Brain microvascular endothelial cell (primary cell): ENCODE measurements at regions not wholly inside any gene's neighbourhood (a gene's known extent, or its start where the extent isn't known, plus 50 kb on each side); places are given as distances from the start of the nearest gene placed in this dataset.

Source experiments
- DNase-seq: peaks from one replicate; pipeline ENCODE4 v3.0.0-alpha.2; 2020
- H3K27ac ChIP-seq: fragments of 250-450 bp; sonication (Bioruptor Pico); 2 replicates; pipeline ENCODE4 v1.5.1; 2020; ENCODE audit warnings: mild to moderate bottlenecking, moderate library complexity
- H3K27me3 ChIP-seq: fragments of 250-450 bp; sonication (Bioruptor Pico); replicated peaks from 2 replicates; pipeline ENCODE4 v1.5.1; 2020; ENCODE audit warnings: mild to moderate bottlenecking
- H3K36me3 ChIP-seq: fragments of 250-450 bp; sonication (Bioruptor Pico); replicated peaks from 2 replicates; pipeline ENCODE4 v1.5.1; 2020; ENCODE audit warnings: mild to moderate bottlenecking
- H3K4me3 ChIP-seq: 2 replicates; pipeline ENCODE4 v1.5.1; 2011; ENCODE audit warnings: low read depth, mild to moderate bottlenecking, control low read depth, low read length, moderate library complexity
- CTCF ChIP-seq: IDR thresholded peaks from 2 replicates; pipeline ENCODE4 v1.5.1; 2011; ENCODE audit warnings: low read depth, mild to moderate bottlenecking, moderate library complexity, low read length, control low read depth, inconsistent platforms; ENCODE audit errors: missing control alignments
- in situ Hi-C: cut with HindIII; loops from 2 replicates; pipeline ENCODE4 v1.10.0; 2017; ENCODE audit warnings: low sequenced_read_pairs, low pct_ligation_motif_present

DNA sequence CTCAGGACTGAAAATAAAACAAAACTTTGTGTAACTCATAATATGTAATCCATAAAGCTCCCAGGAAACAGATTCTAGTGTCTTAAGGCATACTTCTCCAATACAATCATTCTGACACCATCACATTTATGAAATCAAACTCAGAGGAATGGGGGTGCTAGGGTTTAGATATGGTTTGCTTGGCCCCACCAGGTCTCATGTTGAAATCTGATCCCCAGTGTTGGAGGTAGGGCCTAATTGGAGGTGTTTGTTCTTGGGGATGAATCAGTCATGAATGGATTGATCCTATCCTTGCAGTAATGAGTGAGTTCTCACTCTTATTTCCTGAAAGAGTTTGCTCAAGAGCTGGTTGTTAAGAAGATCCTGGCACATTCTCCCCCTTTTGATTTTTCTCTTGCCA lies 380.9 kb downstream of the ETS1 start:
- in situ Hi-C loops, result no loop called here
- DNase-seq, result no peak
- Histone ChIP-seq H3K27me3 (no peaks in the 10 kb centered on the region), H3K4me3 (no peak overlapping the region), H3K36me3 (no peaks in the 10 kb centered on the region), H3K27ac (no peak overlapping the region)
- no peak for TF ChIP-seq CTCF

DNA sequence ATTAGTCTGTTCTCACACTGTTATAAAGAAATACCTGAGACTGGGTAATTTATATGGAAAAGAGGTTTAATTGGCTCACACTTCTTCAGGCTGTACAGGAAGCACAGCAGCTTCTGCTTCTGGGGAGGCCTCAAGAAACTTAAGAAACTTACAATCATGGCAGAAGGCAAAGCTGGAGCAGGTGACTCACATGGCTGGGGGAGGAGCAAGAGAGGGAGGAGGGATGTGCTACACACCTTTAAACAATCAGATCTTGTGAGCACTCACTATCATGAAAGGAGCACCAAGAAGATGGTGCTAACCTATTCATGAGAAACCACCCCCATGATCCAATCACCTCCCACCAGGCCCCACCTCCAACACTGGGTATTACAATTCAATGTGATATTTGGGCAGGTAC lies 381.6 kb downstream of the ETS1 start:
- H3K27me3 ChIP-seq, result no peaks in the 10 kb centered on the region
- H3K36me3 ChIP-seq, result no peaks in the 10 kb centered on the region
- no peak overlapping the region for H3K27ac ChIP-seq
- H3K4me3 ChIP-seq, result no peak overlapping the region
- no peak for TF ChIP-seq CTCF
- in situ Hi-C loops, result no loop called here
- no peak for DNase-seq

- H3K4me3 ChIP-seq, result no peak overlapping the region
- no peaks in the 10 kb centered on the region for H3K36me3 ChIP-seq
- no peak for DNase-seq
- no peak overlapping the region for H3K27ac ChIP-seq
- no peaks in the 10 kb centered on the region for H3K27me3 ChIP-seq
- peak; percentile 10 for TF ChIP-seq CTCF
- in situ Hi-C loops, result no loop called here
Observed at GRCh38 chr11:128204898-128205297, 382.5 kb downstream of the ETS1 start.

DNA sequence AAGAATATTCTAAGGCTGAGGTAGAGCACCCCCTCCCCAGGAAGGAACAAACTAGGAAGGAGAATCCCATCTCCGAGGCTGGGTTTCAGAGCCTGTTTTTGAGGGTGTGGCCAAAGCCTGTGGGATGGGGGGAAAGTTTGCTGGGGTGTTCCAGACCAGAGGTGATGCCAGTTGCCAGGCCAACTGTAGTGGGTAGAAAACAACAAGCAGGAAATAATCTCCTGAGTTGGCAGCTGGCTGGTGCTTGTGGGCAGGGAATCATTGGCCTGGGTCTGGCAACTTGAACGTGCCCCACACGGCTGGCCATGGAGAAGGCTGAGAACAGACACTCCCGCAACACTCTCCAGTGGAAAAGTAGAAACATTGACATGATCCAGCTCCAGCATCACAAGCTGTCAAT lies 385.6 kb downstream of the ETS1 start:
- in situ Hi-C loops, result no loop called here
- Histone ChIP-seq H3K27ac (no peak overlapping the region), H3K4me3 (no peak overlapping the region), H3K36me3 (no peaks in the 10 kb centered on the region), H3K27me3 (no peaks in the 10 kb centered on the region)
- DNase-seq, result no peak
- no peak for TF ChIP-seq CTCF

DNA sequence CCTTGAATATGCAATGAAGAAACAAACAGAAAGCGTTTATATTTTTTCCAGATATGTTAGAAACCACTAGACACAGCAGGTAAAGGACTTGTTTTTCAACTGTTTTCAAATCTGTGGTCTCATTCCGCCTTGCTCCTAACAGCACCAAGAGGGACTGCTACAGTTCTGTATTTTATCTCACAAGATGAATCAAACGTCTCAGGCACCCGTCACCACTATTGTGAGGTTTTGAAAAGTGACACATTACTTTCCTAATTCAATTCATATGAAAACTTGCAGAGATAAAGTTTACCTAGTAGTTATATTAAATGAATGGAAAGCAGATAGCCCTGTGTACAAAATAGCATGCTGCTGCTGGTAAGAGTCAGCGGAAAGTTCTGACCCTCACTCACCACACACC lies 386.3 kb downstream of the ETS1 start:
- no peak overlapping the region for H3K27ac ChIP-seq
- H3K36me3 ChIP-seq, result no peaks in the 10 kb centered on the region
- H3K4me3 ChIP-seq, result no peak overlapping the region
- TF ChIP-seq CTCF, result no peak
- no peaks in the 10 kb centered on the region for H3K27me3 ChIP-seq
- in situ Hi-C loops, result no loop called here
- no peak for DNase-seq

GRCh38 chr11:128200467-128200866 lies 386.9 kb downstream of the ETS1 start:
- no peak for TF ChIP-seq CTCF

More at GRCh38 chr11:128200467-128200866, 386.9 kb downstream of the ETS1 start:
- Histone ChIP-seq H3K27me3 (no peaks in the 10 kb centered on the region), H3K27ac (no peak overlapping the region), H3K36me3 (no peaks in the 10 kb centered on the region), H3K4me3 (no peak overlapping the region)
- no peak for DNase-seq
- in situ Hi-C loops, result no loop called here
